Cardiac fibroblast (primary cell): ENCODE measurements at regions not wholly inside any gene's neighbourhood (a gene's known extent, or its start where the extent isn't known, plus 50 kb on each side); places are given as distances from the start of the nearest gene placed in this dataset.

Source experiments
- DNase-seq, 2 donors: peaks; one replicate each; pipeline versions ENCODE4 v3.0.0 to v3.0.0-alpha.2; 2010; ENCODE audit warnings: low read depth in 2 of 2
- H3K4me3 ChIP-seq, 2 donors: replicated peaks in 1 of 2; 1 replicate in 1 of 2; 2 replicates in 1 of 2; pipeline ENCODE4 v1.5.1; 2011; ENCODE audit warnings: low read depth in 2 of 2, low read length in 2 of 2, mild to moderate bottlenecking in 2 of 2, moderate library complexity in 1 of 2
- CTCF ChIP-seq: IDR thresholded peaks from one replicate; pipeline ENCODE4 v1.5.1; 2011; ENCODE audit warnings: low read depth, mild to moderate bottlenecking, low read length, inconsistent platforms

DNA sequence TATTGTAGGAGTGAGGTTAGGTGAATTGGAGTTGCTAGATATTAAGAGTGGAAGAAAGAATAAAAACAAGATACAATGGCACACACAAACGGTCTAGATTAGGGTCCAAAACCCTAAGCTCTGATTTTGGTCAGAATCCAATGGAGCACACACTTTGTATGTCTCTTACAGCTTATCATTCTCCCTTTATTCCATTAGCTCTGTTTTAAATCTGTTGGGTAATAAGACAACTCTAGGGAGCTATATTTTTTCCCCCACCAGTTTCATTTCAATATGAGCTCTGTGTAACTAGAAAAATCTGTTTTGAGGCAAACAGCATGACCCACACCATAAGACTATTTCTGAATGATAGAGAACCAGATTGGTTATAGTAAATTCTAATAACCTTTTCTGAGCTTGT is 465.6 kb downstream of the ADGRL2 start:
- DNase-seq: no peak
- TF ChIP-seq CTCF: no peak
- no peak overlapping the region for H3K4me3 ChIP-seq

DNA sequence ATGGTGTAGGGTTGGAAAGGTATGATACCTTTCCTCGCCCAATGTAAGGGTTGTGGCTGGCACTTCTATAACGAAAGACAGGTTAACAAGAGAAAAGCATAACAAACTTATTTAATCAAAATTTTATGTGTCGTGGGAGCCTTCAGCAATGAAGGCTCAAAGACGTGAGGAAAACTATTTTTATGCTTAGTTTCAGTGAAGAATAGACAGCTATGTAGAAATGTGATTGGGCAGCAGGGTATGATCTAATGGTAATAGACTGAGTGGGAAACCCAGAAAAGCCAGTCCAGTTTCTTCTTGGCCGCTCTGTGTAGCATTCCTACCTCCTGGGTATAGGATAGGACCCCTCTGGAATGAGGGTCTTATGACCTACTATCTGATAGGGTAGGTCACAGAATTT is 464.7 kb downstream of the ADGRL2 start:
- H3K4me3 ChIP-seq: no peak overlapping the region
- no peak for DNase-seq
- TF ChIP-seq CTCF: no peak

- TF ChIP-seq CTCF: no peak
- no peak for DNase-seq
- no peak overlapping the region for H3K4me3 ChIP-seq
Measured at GRCh38 chr1:82264802-82265201, 464.1 kb downstream of the ADGRL2 start.

- DNase-seq: no peak
- H3K4me3 ChIP-seq: no peak overlapping the region
- TF ChIP-seq CTCF: no peak
Measured at GRCh38 chr1:82263396-82263795, 462.7 kb downstream of the ADGRL2 start.

GRCh38 chr1:82260666-82261065 is 459.9 kb downstream of the ADGRL2 start:
- TF ChIP-seq CTCF: no peak
- DNase-seq: no peak
- no peak overlapping the region for H3K4me3 ChIP-seq

DNA sequence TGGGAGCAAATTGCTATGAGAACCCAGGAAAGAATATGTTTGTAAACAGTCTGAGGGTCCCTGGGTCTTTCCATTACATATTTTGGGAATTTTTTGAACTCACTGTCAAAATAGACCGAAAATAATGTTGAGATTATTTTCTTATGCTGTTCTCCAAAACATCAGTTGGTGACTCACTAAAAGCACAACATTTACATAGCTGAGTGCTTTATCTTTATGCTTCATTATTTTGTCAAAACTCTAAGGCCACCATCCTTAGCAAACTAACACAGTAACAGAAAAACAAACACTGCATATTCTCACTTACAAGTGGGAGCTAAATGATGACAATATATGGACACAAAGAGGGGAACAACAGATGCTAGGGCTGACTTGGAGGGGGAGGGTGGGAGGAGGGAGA is 459.3 kb downstream of the ADGRL2 start:
- no peak overlapping the region for H3K4me3 ChIP-seq
- no peak for TF ChIP-seq CTCF
- peak; percentile 6 to 38 for DNase-seq

GRCh38 chr1:82258887-82259286 is 458.2 kb downstream of the ADGRL2 start:
- TF ChIP-seq CTCF: no peak
- no peak overlapping the region for H3K4me3 ChIP-seq
- no peak for DNase-seq
